ENCODE measurements at regions not wholly inside any gene's neighbourhood (a gene's known extent, or its start where the extent isn't known, plus 50 kb on each side); places are given as distances from the start of the nearest gene placed in this dataset.

GRCh38 chr6:140366991-140367390, 992.5 kb upstream of the CITED2 start:
- TF ChIP-seq EZH2 (IDR thresholded peaks at IDR 0.05; ENCODE audit: insufficient read depth, poor library complexity, severe bottlenecking) (no peak), EZH2phosphoT487 (IDR thresholded peaks at IDR 0.05; ENCODE audit: insufficient read depth, low read depth) (no peak)

Data from GM23248 (cell line).